ENCODE measurements at regions not wholly inside any gene's neighbourhood (a gene's known extent, or its start where the extent isn't known, plus 50 kb on each side); places are given as distances from the start of the nearest gene placed in this dataset.
"Not testable (repeated sequence)": the region's sequence is repeated elsewhere in the genome, so short reads cannot be mapped to it uniquely, and the experiment has no call there.

- not testable (repeated sequence) for TF ChIP-seq POLR2A (IDR thresholded peaks at IDR 0.05; ENCODE audit: low read depth, low read length); POLR2AphosphoS5 (IDR thresholded peaks at IDR 0.05; ENCODE audit: low read depth, low read length); TAF1 (IDR thresholded peaks at IDR 0.05; ENCODE audit: low read depth, low read length); SPI1 (IDR thresholded peaks at IDR 0.05; ENCODE audit: low read depth, low read length); PAX5 (IDR thresholded peaks at IDR 0.05; ENCODE audit: insufficient read depth, low read length, severe bottlenecking)
These were observed 503.1 kb upstream of the SOX9 start for GRCh38 chr17:71617767-71618166.
